MM.1S (cell line): ENCODE measurements at regions not wholly inside any gene's neighbourhood (a gene's known extent, or its start where the extent isn't known, plus 50 kb on each side); places are given as distances from the start of the nearest gene placed in this dataset.

Experiments used
- DNase-seq: peaks from one replicate; pipeline ENCODE4 v3.0.0-alpha.2; 2015
- H2AFZ ChIP-seq: fragments of 300-600 bp; sonication (generic); 2 replicates; pipeline ENCODE4 v1.6.0; 2016; ENCODE audit warnings: antibody characterized with exemption, low read length
- H3F3A ChIP-seq: fragments of 300-600 bp; sonication (generic); 2 replicates; pipeline ENCODE4 v1.6.1; 2016; ENCODE audit warnings: mild to moderate bottlenecking, antibody characterized with exemption, low read length, moderate library complexity, mixed read lengths; ENCODE audit not compliant: insufficient read depth
- H3K27ac ChIP-seq: fragments of 300-600 bp; sonication (generic); 2 replicates; pipeline ENCODE4 v1.5.1; 2016; ENCODE audit warnings: mild to moderate bottlenecking, low read length
- H3K27me3 ChIP-seq: fragments of 300-600 bp; sonication (generic); replicated peaks from 2 replicates; pipeline ENCODE4 v1.6.0; 2016; ENCODE audit warnings: low read length; ENCODE audit not compliant: insufficient read depth
- H3K36me3 ChIP-seq: fragments of 300-600 bp; sonication (generic); replicated peaks from 2 replicates; pipeline ENCODE4 v1.6.1; 2016; ENCODE audit warnings: mild to moderate bottlenecking, low read length, mixed read lengths; ENCODE audit not compliant: insufficient read depth
- H3K4me1 ChIP-seq: fragments of 300-600 bp; sonication (generic); 2 replicates; pipeline ENCODE4 v1.6.1; 2016; ENCODE audit warnings: low read length, mixed read lengths
- H3K4me2 ChIP-seq: fragments of 300-600 bp; sonication (generic); 2 replicates; pipeline ENCODE4 v1.6.0; 2016; ENCODE audit warnings: low read depth, low read length
- H3K4me3 ChIP-seq: fragments of 300-600 bp; sonication (generic); 2 replicates; pipeline ENCODE4 v1.5.1; 2016; ENCODE audit warnings: low read length, mixed read lengths
- H3K79me2 ChIP-seq: fragments of 300-600 bp; sonication (generic); 2 replicates; pipeline ENCODE4 v1.6.1; 2016; ENCODE audit warnings: mixed run types, low read length, mixed read lengths
- H3K9ac ChIP-seq: fragments of 300-600 bp; sonication (generic); 2 replicates; pipeline ENCODE4 v1.6.1; 2016; ENCODE audit warnings: low read length, mixed read lengths
- H3K9me2 ChIP-seq: fragments of 300-600 bp; sonication (generic); replicated peaks from 2 replicates; pipeline ENCODE4 v1.6.1; 2016; ENCODE audit warnings: mild to moderate bottlenecking, low read length, mixed read lengths; ENCODE audit not compliant: insufficient read depth
- H3K9me3 ChIP-seq: fragments of 300-600 bp; sonication (generic); replicated peaks from 2 replicates; pipeline ENCODE4 v1.6.1; 2016; ENCODE audit warnings: mild to moderate bottlenecking, low read length, mixed read lengths; ENCODE audit not compliant: insufficient read depth
- H4K20me1 ChIP-seq: fragments of 300-600 bp; sonication (generic); 2 replicates; pipeline ENCODE4 v1.6.1; 2016; ENCODE audit warnings: mild to moderate bottlenecking, low read length, moderate library complexity, mixed read lengths; ENCODE audit not compliant: insufficient read depth
- EZH2 ChIP-seq: fragments of 300-600 bp; sonication (generic); optimal IDR thresholded peaks from 2 replicates; pipeline ENCODE3; 2017; ENCODE audit warnings: low read depth, mild to moderate bottlenecking, antibody characterized with exemption, low read length, mixed read lengths
- EZH2phosphoT487 ChIP-seq: fragments of 300-600 bp; sonication (generic); IDR thresholded peaks from 2 replicates; pipeline ENCODE4 v1.6.1; 2018; ENCODE audit warnings: antibody characterized with exemption, low read length
- TF ChIP-seq, protein P1 (sequence below): fragments of 300-600 bp; sonication (generic); IDR thresholded peaks from 2 replicates; pipeline ENCODE4 v1.5.1; 2016; ENCODE audit warnings: antibody characterized with exemption, low read length, mixed read lengths

DNA sequence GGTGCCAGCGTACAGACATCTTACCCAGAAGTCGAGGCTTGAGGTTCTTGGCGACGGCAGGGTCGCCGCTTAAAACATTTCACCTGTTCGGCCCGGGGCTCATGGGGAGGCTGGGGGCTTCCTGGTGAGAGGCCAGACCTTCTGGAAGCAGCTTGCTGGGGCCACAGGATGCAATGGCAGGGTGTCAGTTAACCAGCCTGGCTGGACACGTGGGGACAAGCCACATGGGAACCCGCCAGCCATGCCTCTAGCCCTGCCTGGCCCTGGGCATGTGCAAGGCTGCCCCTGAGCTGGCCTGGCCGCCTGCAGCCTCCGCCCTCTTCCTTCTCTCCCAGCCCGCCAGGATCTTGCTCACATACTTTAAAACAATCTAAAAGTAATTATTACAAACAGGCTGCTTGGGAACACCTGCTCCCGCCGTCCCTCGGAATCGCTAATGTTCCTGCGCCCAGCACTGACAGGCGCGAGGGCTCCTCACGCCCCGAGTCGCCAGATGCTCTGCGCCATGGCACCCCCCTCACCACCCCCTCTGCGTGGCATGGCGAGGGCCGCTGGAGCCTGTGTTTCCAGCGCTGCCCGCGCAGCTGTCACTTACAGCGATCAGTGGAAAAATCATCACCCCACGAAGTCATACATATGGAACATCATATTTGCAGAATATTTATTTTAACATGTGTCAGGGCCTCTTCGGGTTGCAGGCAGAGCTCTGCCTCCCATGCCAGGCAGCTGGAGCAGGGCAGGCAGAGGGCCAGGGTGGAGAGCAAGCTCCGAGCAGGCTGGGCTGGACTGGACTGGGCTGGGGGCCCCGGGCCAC lies 188.7 kb upstream of the GSE1 start:
- no peak overlapping the region for H3K27ac ChIP-seq
- peaks cover 56% of the 10 kb centered on the region for H3K27me3 ChIP-seq
- H4K20me1 ChIP-seq: no peaks in the 10 kb centered on the region
- TF ChIP-seq EZH2phosphoT487 (no peak), EZH2 (no peak)
- TF ChIP-seq, protein P1, sequence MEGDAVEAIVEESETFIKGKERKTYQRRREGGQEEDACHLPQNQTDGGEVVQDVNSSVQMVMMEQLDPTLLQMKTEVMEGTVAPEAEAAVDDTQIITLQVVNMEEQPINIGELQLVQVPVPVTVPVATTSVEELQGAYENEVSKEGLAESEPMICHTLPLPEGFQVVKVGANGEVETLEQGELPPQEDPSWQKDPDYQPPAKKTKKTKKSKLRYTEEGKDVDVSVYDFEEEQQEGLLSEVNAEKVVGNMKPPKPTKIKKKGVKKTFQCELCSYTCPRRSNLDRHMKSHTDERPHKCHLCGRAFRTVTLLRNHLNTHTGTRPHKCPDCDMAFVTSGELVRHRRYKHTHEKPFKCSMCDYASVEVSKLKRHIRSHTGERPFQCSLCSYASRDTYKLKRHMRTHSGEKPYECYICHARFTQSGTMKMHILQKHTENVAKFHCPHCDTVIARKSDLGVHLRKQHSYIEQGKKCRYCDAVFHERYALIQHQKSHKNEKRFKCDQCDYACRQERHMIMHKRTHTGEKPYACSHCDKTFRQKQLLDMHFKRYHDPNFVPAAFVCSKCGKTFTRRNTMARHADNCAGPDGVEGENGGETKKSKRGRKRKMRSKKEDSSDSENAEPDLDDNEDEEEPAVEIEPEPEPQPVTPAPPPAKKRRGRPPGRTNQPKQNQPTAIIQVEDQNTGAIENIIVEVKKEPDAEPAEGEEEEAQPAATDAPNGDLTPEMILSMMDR: no peak
- no peak overlapping the region for H3K4me2 ChIP-seq
- H3K9ac ChIP-seq: no peak overlapping the region
- H3K9me2 ChIP-seq: no peaks in the 10 kb centered on the region
- no peaks in the 10 kb centered on the region for H3K36me3 ChIP-seq
- no peaks in the 10 kb centered on the region for H3K9me3 ChIP-seq
- no peak overlapping the region for H2AFZ ChIP-seq
- no peaks in the 10 kb centered on the region for H3F3A ChIP-seq
- H3K4me1 ChIP-seq: no peaks in the 10 kb centered on the region
- no peak for DNase-seq
- no peak overlapping the region for H3K4me3 ChIP-seq
- no peaks in the 10 kb centered on the region for H3K79me2 ChIP-seq

- H3K4me2 ChIP-seq: no peak overlapping the region
- H3F3A ChIP-seq: no peaks in the 10 kb centered on the region
- no peak overlapping the region for H2AFZ ChIP-seq
- peaks cover 63% of the 10 kb centered on the region for H3K27me3 ChIP-seq
- no peaks in the 10 kb centered on the region for H4K20me1 ChIP-seq
- no peaks in the 10 kb centered on the region for H3K9me2 ChIP-seq
- no peaks in the 10 kb centered on the region for H3K4me1 ChIP-seq
- H3K4me3 ChIP-seq: no peak overlapping the region
- no peak for DNase-seq
- no peaks in the 10 kb centered on the region for H3K9me3 ChIP-seq
- H3K9ac ChIP-seq: no peak overlapping the region
- TF ChIP-seq, protein P1: no peak
- TF ChIP-seq EZH2 (no peak), EZH2phosphoT487 (no peak)
- no peak overlapping the region for H3K27ac ChIP-seq
- no peaks in the 10 kb centered on the region for H3K36me3 ChIP-seq
- no peaks in the 10 kb centered on the region for H3K79me2 ChIP-seq
Observed at GRCh38 chr16:85425074-85425662, 188.0 kb upstream of the GSE1 start.

- no peak overlapping the region for H3K4me3 ChIP-seq
- H3K79me2 ChIP-seq: no peaks in the 10 kb centered on the region
- no peak for DNase-seq
- H3F3A ChIP-seq: no peaks in the 10 kb centered on the region
- H3K9me3 ChIP-seq: no peaks in the 10 kb centered on the region
- no peaks in the 10 kb centered on the region for H3K9me2 ChIP-seq
- H3K27me3 ChIP-seq: peaks cover 73% of the 10 kb centered on the region
- H3K9ac ChIP-seq: no peak overlapping the region
- H3K4me2 ChIP-seq: no peak overlapping the region
- H2AFZ ChIP-seq: no peak overlapping the region
- TF ChIP-seq, protein P1: no peak
- no peak for TF ChIP-seq EZH2
- no peak for TF ChIP-seq EZH2phosphoT487
- H4K20me1 ChIP-seq: no peaks in the 10 kb centered on the region
- H3K36me3 ChIP-seq: no peaks in the 10 kb centered on the region
- no peaks in the 10 kb centered on the region for H3K4me1 ChIP-seq
- H3K27ac ChIP-seq: no peak overlapping the region
Observed at GRCh38 chr16:85426806-85427205, 186.3 kb upstream of the GSE1 start.
